Loucy (cell line): ENCODE measurements at regions not wholly inside any gene's neighbourhood (a gene's known extent, or its start where the extent isn't known, plus 50 kb on each side); places are given as distances from the start of the nearest gene placed in this dataset.

ENCODE experiments used
- H2AFZ ChIP-seq: fragments of 200-600 bp; sonication (generic); 2 replicates; pipeline ENCODE4 v1.6.0; 2016; ENCODE audit warnings: antibody characterized with exemption, mild to moderate bottlenecking, low read length, moderate library complexity
- H3F3A ChIP-seq: fragments of 200-600 bp; 2 replicates; pipeline ENCODE4 v1.6.0; 2016; ENCODE audit warnings: antibody characterized with exemption, low read depth, mild to moderate bottlenecking
- H3K27me3 ChIP-seq: fragments of 200-600 bp; sonication (generic); 2 replicates; pipeline ENCODE4 v1.6.1; 2014; ENCODE audit warnings: low read length, mild to moderate bottlenecking; ENCODE audit not compliant: insufficient read depth, poor library complexity, severe bottlenecking
- H3K36me3 ChIP-seq: fragments of 200-600 bp; sonication (generic); 2 replicates; pipeline ENCODE4 v1.6.1; 2016; ENCODE audit warnings: low read length; ENCODE audit not compliant: insufficient read depth
- H3K4me1 ChIP-seq: fragments of 200-600 bp; sonication (generic); 2 replicates; pipeline ENCODE4 v1.5.1; 2014; ENCODE audit warnings: low read length, mild to moderate bottlenecking; ENCODE audit not compliant: insufficient read depth, poor library complexity, severe bottlenecking
- H3K4me2 ChIP-seq: fragments of 200-600 bp; sonication (generic); 2 replicates; pipeline ENCODE4 v1.6.0; 2014; ENCODE audit warnings: antibody characterized with exemption, low read length, low read depth, mild to moderate bottlenecking; ENCODE audit not compliant: poor library complexity, severe bottlenecking
- H3K4me3 ChIP-seq: fragments of 200-600 bp; sonication (generic); 2 replicates; pipeline ENCODE4 v1.5.1; 2014; ENCODE audit warnings: low read length, mild to moderate bottlenecking, mixed read lengths; ENCODE audit not compliant: poor library complexity, severe bottlenecking
- H3K79me2 ChIP-seq: fragments of 200-600 bp; sonication (generic); 2 replicates; pipeline ENCODE4 v1.6.1; 2014; ENCODE audit warnings: low read length; ENCODE audit not compliant: insufficient read depth
- H3K9ac ChIP-seq: fragments of 200-600 bp; sonication (generic); 2 replicates; pipeline ENCODE4 v1.6.0; 2014; ENCODE audit warnings: mild to moderate bottlenecking, low read depth, low read length, moderate library complexity; ENCODE audit not compliant: poor library complexity, severe bottlenecking
- H3K9me2 ChIP-seq: fragments of 200-600 bp; sonication (generic); replicated peaks from 2 replicates; pipeline ENCODE4 v1.6.1; 2016; ENCODE audit warnings: low read depth, low read length, mixed read lengths
- H3K9me3 ChIP-seq: fragments of 200-600 bp; sonication (generic); 2 replicates; pipeline ENCODE4 v1.6.1; 2014; ENCODE audit warnings: mild to moderate bottlenecking, antibody characterized with exemption, low read length, low read depth; ENCODE audit not compliant: insufficient read depth
- H4K20me1 ChIP-seq: fragments of 200-600 bp; sonication (generic); 2 replicates; pipeline ENCODE4 v1.6.0; 2014; ENCODE audit warnings: antibody characterized with exemption, low read length, mild to moderate bottlenecking; ENCODE audit not compliant: insufficient read depth, poor library complexity, severe bottlenecking
- EZH2phosphoT487 ChIP-seq: fragments of 200-600 bp; IDR thresholded peaks from 2 replicates; pipeline ENCODE4 v1.6.1; 2018; ENCODE audit warnings: antibody characterized with exemption, mild to moderate bottlenecking, moderate library complexity, borderline replicate concordance
- TF ChIP-seq, protein P1 (sequence below): fragments of 200-600 bp; sonication (generic); conservative IDR thresholded peaks from 2 replicates; pipeline ENCODE4 v1.5.1; 2014; ENCODE audit warnings: mild to moderate bottlenecking, antibody characterized with exemption, low read length

DNA sequence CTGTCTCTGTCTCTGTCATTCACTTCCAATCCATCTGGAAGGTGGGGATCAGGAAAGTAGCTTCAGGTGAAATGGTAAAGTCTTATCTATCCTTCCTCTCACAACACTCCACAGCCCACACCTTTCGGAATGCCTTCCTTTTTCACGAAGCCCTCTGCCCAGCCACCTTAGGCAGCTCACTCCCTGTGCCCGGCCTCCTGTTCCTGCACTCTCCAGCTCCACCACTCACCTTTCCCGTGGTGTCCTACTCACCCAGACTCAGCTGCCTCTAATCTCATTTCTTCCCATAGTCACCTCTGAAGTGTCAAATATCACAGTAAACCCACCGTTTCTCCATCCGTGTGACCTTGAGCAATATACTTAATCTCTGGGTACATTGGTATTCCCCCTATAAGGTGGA, 100.9 kb upstream of the C7orf33 start:
- Histone ChIP-seq H3K79me2 (no peaks in the 10 kb centered on the region), H3K27me3 (no peaks in the 10 kb centered on the region), H2AFZ (no peak overlapping the region), H3K9ac (no peak overlapping the region), H3K4me3 (no peak overlapping the region), H3F3A (no peaks in the 10 kb centered on the region), H3K9me2 (no peaks in the 10 kb centered on the region), H3K4me1 (no peaks in the 10 kb centered on the region), H4K20me1 (no peaks in the 10 kb centered on the region), H3K4me2 (no peak overlapping the region), H3K36me3 (no peaks in the 10 kb centered on the region), H3K9me3 (no peaks in the 10 kb centered on the region)
- no peak for TF ChIP-seq EZH2phosphoT487
- TF ChIP-seq, protein P1, sequence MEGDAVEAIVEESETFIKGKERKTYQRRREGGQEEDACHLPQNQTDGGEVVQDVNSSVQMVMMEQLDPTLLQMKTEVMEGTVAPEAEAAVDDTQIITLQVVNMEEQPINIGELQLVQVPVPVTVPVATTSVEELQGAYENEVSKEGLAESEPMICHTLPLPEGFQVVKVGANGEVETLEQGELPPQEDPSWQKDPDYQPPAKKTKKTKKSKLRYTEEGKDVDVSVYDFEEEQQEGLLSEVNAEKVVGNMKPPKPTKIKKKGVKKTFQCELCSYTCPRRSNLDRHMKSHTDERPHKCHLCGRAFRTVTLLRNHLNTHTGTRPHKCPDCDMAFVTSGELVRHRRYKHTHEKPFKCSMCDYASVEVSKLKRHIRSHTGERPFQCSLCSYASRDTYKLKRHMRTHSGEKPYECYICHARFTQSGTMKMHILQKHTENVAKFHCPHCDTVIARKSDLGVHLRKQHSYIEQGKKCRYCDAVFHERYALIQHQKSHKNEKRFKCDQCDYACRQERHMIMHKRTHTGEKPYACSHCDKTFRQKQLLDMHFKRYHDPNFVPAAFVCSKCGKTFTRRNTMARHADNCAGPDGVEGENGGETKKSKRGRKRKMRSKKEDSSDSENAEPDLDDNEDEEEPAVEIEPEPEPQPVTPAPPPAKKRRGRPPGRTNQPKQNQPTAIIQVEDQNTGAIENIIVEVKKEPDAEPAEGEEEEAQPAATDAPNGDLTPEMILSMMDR = no peak

DNA sequence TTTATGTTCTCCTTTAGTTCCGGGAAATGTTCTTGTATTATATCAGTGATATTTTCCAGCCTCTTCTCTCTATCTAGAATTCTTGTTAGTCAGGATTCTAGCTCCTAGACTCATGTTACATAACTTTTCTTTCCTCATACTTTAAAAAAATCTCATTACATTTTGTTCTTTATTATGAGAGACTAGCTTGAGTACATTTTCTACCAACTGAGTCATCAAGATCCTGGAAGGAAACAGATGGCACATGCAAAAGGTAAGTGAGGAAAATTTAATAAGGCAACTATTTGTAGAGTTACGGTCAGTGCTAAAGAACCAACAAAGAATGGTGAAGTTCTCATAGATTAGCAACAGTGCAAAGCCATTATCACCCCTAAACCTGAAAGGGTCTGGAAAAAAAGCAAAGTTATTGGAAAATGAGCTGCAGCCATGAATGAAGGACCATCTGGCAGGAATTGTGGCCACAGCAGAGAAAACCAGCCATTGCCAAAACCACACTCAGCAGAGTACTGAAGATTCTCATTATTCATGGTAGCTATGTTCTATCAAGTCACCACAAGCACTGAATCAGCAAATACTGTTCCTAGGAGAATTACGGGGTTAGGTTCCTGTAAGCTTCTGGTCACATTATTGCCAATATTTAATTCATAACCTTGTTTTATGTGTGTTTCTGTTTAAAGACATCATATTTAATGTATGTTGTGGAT, 98.3 kb upstream of the C7orf33 start:
- no peaks in the 10 kb centered on the region for H3K79me2 ChIP-seq
- TF ChIP-seq, protein P1 = no peak
- no peak for TF ChIP-seq EZH2phosphoT487

DNA sequence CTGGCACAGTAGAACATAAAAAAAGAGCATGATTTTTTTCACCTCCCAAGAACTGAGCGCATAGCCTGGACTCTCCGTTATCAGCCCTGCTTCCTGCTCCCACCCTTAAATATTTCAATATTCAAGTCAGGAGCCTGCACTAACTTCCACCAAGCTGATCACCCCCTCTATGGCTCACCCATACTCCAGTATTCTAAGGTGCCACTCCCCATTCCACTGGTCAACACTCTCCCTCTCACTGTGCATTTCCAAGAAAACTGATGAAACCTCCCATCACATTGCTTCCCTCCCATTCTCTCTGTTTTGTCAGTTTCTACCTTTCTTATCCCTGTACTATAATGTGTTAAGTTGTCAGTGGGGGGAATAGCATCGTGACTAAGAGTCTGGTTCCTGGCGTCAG, 95.0 kb upstream of the C7orf33 start:
- Histone ChIP-seq H4K20me1 (no peaks in the 10 kb centered on the region), H3K79me2 (no peaks in the 10 kb centered on the region), H2AFZ (no peak overlapping the region), H3K4me2 (no peak overlapping the region), H3K27me3 (no peaks in the 10 kb centered on the region), H3K4me1 (no peaks in the 10 kb centered on the region), H3F3A (no peaks in the 10 kb centered on the region), H3K36me3 (no peaks in the 10 kb centered on the region), H3K4me3 (no peak overlapping the region), H3K9me2 (no peaks in the 10 kb centered on the region), H3K9me3 (no peaks in the 10 kb centered on the region), H3K9ac (no peak overlapping the region)
- no peak for TF ChIP-seq EZH2phosphoT487
- TF ChIP-seq, protein P1 = no peak

More for the DNA sequence above, 98.3 kb upstream of the C7orf33 start:
- Histone ChIP-seq H2AFZ (no peak overlapping the region), H3F3A (no peaks in the 10 kb centered on the region), H4K20me1 (no peaks in the 10 kb centered on the region), H3K36me3 (no peaks in the 10 kb centered on the region), H3K27me3 (no peaks in the 10 kb centered on the region), H3K4me2 (no peak overlapping the region), H3K9me3 (no peaks in the 10 kb centered on the region), H3K4me1 (no peaks in the 10 kb centered on the region), H3K4me3 (no peak overlapping the region), H3K9me2 (no peaks in the 10 kb centered on the region), H3K9ac (no peak overlapping the region)
